Renal cortex interstitium (tissue), 11 donors: ENCODE measurements at regions not wholly inside any gene's neighbourhood (a gene's known extent, or its start where the extent isn't known, plus 50 kb on each side); places are given as distances from the start of the nearest gene placed in this dataset.

Experiments
- DNase-seq, 11 donors: peaks; one replicate each; pipeline ENCODE4 v3.0.0-alpha.2; 2013; ENCODE audit warnings: low read depth in 9 of 11, low spot score in 4 of 11; ENCODE audit errors: extremely low read depth in 1 of 11

DNA sequence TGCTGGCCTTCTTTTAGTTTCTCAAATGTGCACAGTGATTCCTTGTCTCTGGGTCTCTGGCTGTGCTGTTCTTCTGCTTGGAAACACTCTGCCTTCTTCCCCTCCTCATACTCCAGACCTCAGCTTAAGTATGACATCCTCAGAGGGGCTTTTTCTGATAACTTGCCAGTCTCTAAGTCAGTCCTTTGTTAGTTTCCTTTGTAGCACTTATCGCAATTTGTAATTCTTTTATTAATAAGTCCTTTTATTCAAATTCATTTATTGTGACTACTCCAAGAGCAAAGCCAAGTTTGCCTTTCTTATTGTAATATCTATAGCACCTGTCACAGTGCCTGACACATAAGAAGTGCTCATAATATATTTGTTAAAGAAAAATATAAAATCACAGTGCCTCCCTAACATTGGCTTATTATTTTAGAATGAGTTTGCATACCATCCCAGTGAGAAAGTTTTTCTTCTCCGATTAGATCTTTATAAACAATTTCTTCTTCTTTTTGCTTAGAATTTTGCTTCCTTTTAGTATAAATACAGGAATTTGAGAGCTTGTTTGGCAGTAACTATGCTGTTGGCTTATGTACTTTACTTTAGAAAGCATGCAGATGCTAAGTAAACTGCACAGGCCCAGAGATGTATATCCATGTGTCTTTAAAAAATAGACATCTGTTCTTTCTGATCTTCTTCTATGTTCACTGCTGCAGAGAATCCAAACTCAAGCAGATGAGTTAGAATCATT is 198.0 kb downstream of the GAS1 start:
- no peak for DNase-seq

DNA sequence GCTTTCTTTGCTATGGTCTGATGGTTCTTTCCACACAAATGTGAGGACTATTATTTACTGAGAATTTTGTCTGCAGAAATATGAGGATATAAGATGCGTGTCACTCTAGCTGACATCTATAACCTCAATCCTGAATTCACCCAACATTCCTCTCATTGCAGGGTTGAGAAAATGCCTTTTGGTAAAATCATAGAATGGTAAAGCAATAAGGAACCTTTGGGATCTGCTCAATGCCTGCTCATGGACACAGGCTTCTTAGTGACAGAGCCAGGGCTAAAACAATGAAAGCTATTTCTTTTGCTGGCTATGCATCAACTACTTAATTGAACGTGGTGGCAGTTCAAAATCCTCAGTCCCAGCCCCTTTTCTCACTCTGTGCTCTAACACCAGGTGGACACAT is 199.6 kb downstream of the GAS1 start:
- no peak for DNase-seq

- no peak for DNase-seq
Measured at GRCh38 chr9:86741311-86742208, 205.7 kb downstream of the GAS1 start.

- DNase-seq: no peak
Measured at GRCh38 chr9:86735772-86736458, 211.4 kb downstream of the GAS1 start.

DNA sequence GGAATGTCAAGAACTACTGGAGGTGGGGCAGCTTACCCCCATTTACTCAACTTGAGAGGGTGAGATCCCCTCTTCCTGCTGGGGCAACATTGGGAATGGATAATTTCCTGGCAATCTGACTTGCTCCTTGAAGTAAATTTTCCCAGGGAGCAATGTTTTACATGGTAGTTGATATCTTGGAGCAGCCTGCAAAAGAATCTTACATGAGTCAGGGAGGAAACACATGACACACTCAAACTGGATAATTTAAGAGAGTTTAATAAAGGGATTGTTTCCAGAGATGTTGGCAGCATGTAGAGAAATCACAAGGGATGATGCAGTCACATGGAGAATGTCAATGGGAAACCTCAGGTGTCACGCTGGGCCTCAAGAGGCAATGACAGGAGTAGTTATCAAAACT is 212.5 kb downstream of the GAS1 start:
- DNase-seq: no peak

- DNase-seq: no peak
Measured at GRCh38 chr9:86733929-86734328, 213.4 kb downstream of the GAS1 start.

GRCh38 chr9:86732514-86733171 is 214.7 kb downstream of the GAS1 start:
- no peak for DNase-seq

DNA sequence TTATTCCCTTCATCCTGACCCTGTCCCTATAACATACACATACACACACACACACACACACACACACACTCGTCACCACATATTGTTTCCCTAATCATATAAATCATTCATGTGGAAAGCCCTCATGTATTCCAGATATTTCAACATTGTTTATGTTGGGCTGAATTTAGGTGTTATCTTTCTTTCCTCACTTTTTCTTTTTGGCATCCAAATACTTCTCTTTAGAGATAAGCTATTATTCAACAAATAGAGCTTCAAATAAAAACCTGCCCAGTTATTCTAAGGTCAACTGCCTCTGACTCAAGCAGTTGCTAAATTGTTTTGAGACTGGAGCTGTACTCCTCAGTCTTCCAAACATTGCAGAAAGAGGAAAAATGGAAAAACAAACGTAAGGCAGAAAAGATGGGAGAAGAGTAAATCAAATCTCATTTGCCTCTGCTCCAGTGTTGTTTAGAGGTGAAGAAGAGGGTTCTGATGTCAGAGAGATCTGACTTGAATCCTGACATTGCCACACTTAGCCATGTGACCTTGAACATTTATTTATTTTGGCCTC is 215.7 kb downstream of the GAS1 start:
- no peak for DNase-seq

DNA sequence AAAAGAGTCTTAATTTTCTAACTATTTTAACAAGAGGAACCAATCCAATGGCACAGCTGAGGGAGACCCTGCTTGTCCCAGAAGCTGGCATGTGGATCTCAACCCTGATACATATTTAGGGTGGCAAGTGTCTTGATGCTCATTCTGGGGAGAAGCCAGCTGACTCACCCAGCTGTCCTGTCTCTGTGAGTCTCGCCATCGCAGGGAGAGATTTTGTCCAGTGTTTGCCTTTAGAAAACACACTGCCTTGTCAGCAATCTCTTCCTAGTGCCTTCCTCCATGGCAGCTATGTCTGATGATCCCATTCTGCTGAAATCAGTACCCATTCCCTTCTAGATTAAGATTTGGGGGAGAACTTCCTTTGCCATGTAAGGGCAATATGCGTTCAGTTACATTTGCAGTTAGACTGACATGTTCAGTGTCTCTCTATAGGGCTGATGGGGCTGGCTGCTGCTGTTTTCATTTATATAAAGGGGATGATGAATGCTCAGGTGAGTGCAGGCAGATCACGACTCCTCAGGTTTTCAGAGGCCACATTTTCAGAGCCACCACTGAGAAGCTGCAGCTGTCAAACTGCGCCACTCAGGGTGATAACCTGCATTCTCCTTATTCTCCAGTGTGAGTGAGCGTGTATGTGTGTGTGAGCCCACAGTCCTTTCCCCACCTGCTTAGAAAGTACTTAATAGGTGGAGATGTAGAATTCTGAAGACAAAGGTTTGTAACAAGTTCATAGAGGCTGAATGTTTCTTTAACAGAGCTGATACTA is 217.0 kb downstream of the GAS1 start:
- no peak for DNase-seq

DNA sequence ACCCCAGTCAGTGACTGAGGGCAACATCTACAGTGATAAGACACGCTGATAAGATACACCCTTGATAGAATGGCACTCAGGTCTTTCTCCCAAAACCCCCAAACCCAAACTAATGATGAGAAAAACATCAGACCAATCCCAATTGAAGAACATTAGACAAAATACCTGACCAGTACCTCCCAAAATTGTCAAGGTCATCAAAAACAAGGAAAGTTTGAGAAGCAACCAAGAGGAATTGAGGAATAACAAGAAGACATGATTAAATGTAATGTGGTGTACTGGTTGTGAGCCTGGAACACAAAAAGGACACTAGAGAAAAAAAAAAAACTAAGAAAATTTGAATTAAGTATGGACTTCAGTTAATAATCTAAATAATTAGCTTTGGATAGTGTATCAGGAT is 222.8 kb downstream of the GAS1 start:
- DNase-seq: no peak

DNA sequence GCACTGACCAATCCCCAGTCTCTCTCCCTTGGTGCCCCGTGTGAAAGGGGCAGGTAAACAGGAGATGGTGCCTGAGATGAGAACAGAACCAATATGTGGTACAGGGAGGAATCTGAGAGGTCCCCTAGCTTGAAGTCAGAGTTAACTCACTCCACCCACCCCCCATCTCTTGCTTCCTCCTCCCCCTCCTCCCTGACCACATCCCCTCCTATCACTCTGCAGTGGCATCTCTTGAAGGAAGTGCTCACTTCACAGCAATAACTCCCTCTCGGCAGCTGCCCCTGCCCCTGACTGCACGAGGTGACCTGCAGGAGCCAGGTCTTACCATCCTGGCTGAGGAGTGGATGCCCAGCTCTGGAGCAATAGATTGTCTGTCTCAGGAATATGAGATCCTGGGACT is 224.0 kb downstream of the GAS1 start:
- DNase-seq: no peak

DNA sequence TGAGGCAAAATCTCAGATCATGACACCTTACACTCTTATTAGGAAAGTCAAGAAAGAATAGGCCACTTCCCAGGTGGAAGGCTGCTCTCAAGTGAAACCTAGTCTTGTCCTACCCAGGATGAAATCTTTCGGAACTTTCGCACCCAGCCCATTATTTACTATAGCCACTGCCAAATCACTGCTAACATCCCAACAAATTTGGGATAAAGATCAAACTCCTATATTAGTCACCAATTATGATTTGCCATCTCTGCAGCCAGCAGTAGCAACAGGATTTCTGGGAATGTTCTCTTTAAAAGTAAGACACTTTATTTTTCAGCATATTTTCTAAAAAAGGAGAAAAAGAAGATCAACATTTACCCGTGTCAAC is 224.6 kb downstream of the GAS1 start:
- no peak for DNase-seq

- DNase-seq: no peak
Measured at GRCh38 chr9:86721843-86722705, 225.2 kb downstream of the GAS1 start.

DNA sequence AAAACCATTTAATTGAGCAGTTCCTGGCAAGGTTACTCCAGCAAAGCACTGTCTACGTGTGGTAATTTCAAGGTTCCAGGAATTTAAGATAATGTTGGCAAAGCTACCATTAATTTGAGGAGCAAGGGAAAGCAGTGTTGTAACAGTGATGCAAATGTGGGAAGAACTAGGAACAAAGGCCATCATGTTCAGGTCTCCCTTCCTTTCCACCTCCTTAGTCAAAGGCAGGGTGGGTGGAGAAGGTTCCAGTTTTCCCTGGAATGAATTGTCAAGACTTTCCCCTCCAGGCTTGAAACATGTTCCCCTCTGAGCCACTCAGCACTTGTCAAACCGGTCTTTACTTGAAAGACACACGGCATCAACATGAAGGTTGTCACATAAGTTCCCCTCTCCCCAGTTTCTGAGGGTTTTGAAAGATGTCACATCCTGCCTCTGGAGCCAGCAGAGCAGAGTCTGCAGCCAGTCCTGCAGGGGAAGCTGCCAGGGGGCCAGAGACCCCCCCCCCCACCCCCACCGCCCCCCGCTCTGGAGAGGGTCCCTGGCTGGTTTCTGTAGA is 226.0 kb downstream of the GAS1 start:
- DNase-seq: no peak

DNA sequence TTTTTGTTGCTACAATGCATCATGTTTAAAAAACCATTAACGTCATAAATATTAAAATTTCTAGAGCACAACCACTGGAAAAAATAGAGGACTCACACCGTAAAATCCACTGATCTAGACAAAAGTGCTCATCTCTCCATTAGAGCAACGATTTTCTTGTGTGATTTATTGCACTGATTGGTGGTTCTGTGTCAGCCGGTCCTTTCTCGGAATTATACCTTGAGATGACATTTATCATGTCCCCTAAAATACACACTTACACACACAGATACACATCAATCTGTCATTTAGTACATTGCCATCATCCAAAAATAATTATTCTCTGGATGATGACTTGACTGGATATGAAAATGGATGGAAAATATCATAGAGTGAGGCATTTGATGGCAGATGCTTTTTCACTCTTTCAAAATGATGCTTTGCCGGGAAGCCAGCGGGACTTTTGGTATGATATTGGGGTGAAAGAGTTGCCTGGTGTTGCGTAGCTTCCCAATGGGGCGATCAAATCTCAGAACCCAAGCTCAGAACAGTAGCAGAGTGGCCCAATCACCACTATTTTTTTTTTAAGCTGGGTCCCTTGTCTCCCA is 226.6 kb downstream of the GAS1 start:
- DNase-seq: no peak

GRCh38 chr9:86718388-86719049 is 228.8 kb downstream of the GAS1 start:
- DNase-seq: no peak
